ENCODE measurements at regions not wholly inside any gene's neighbourhood (a gene's known extent, or its start where the extent isn't known, plus 50 kb on each side); places are given as distances from the start of the nearest gene placed in this dataset.

DNA sequence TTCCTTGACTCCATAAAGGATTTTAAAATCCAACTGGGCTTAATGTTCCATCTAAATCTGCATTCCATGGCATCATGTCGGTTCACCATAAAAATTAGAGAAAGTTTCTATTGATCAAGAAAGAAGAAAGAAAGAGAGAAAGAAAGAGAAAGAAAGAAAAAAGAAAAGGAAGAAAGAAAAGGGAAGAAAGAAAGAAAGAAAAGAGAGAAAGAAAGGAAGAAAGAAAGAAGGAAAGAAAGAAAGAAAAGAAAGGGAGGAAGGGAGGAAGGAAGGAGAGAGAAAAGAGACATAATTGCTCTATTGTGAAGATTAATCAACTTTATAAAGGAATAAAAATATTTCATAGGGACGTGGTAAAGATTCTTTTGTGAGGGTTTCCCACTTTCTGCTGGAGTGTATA, 329.2 kb downstream of the DLEU7 start (continued):
- TF ChIP-seq, protein P1, sequence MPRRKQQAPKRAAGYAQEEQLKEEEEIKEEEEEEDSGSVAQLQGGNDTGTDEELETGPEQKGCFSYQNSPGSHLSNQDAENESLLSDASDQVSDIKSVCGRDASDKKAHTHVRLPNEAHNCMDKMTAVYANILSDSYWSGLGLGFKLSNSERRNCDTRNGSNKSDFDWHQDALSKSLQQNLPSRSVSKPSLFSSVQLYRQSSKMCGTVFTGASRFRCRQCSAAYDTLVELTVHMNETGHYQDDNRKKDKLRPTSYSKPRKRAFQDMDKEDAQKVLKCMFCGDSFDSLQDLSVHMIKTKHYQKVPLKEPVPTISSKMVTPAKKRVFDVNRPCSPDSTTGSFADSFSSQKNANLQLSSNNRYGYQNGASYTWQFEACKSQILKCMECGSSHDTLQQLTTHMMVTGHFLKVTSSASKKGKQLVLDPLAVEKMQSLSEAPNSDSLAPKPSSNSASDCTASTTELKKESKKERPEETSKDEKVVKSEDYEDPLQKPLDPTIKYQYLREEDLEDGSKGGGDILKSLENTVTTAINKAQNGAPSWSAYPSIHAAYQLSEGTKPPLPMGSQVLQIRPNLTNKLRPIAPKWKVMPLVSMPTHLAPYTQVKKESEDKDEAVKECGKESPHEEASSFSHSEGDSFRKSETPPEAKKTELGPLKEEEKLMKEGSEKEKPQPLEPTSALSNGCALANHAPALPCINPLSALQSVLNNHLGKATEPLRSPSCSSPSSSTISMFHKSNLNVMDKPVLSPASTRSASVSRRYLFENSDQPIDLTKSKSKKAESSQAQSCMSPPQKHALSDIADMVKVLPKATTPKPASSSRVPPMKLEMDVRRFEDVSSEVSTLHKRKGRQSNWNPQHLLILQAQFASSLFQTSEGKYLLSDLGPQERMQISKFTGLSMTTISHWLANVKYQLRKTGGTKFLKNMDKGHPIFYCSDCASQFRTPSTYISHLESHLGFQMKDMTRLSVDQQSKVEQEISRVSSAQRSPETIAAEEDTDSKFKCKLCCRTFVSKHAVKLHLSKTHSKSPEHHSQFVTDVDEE (CRISPR knock-in tag; IDR thresholded peaks at IDR 0.05), result no peak
- no peak for TF ChIP-seq ESRRG (CRISPR knock-in tag; IDR thresholded peaks at IDR 0.05)
- TF ChIP-seq SNAI2 (CRISPR knock-in tag; IDR thresholded peaks at IDR 0.05), result no peak
- TF ChIP-seq ZFP3 (CRISPR knock-in tag; IDR thresholded peaks at IDR 0.05), result no peak
- no peak for TF ChIP-seq ZFP30 (CRISPR knock-in tag; IDR thresholded peaks at IDR 0.05)
- TF ChIP-seq TOX (CRISPR knock-in tag; IDR thresholded peaks at IDR 0.05; ENCODE audit: borderline replicate concordance), result no peak
- TF ChIP-seq, protein P2, sequence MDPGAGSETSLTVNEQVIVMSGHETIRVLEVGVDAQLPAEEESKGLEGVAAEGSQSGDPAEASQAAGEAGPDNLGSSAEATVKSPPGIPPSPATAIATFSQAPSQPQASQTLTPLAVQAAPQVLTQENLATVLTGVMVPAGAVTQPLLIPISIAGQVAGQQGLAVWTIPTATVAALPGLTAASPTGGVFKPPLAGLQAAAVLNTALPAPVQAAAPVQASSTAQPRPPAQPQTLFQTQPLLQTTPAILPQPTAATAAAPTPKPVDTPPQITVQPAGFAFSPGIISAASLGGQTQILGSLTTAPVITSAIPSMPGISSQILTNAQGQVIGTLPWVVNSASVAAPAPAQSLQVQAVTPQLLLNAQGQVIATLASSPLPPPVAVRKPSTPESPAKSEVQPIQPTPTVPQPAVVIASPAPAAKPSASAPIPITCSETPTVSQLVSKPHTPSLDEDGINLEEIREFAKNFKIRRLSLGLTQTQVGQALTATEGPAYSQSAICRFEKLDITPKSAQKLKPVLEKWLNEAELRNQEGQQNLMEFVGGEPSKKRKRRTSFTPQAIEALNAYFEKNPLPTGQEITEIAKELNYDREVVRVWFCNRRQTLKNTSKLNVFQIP (CRISPR knock-in tag; IDR thresholded peaks at IDR 0.05; ENCODE audit: borderline replicate concordance, low read depth), result no peak

DNA sequence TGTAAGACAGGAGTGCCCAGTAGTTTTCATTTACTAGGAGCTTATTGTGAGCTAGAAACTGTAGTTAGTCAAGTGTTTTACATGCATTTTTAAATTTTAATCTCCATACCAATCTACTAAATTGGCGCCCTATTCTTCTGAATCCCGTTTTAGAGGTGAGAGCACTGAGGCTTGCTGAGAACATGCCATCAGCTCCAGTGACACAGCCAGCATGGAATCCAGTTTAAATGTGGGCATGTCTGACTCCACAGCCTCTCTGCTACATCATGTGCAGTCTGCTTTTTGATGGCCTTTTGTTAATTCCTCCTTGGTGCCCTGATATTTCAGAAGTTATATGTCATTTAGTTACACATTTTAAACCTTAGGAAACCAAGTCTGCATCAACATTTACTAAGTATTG, 325.4 kb downstream of the DLEU7 start:
- no peak for ATAC-seq
- no peak for TF ChIP-seq ISL1 (CRISPR knock-in tag; IDR thresholded peaks at IDR 0.05)
- TF ChIP-seq ZC3H10 (CRISPR knock-in tag; IDR thresholded peaks at IDR 0.05), result no peak
- no peak for TF ChIP-seq PPARA (CRISPR knock-in tag; IDR thresholded peaks at IDR 0.05; ENCODE audit: borderline replicate concordance)
- TF ChIP-seq ZNF8 (CRISPR knock-in tag; IDR thresholded peaks at IDR 0.05), result no peak
- no peak for TF ChIP-seq OSR1 (CRISPR knock-in tag; IDR thresholded peaks at IDR 0.05)
- TF ChIP-seq TCF4 (CRISPR knock-in tag; IDR thresholded peaks at IDR 0.05; ENCODE audit: borderline replicate concordance), result no peak
- TF ChIP-seq RARB (CRISPR knock-in tag; IDR thresholded peaks at IDR 0.05), result no peak
- TF ChIP-seq, protein P2 (CRISPR knock-in tag; IDR thresholded peaks at IDR 0.05; ENCODE audit: borderline replicate concordance, low read depth), result no peak
- no peak for TF ChIP-seq ESRRG (CRISPR knock-in tag; IDR thresholded peaks at IDR 0.05)
- no peak for TF ChIP-seq ZNF565 (CRISPR knock-in tag; conservative IDR thresholded peaks at IDR 0.05; ENCODE audit: low read depth)
- no peak for TF ChIP-seq ZFP3 (CRISPR knock-in tag; IDR thresholded peaks at IDR 0.05)
- no peak for TF ChIP-seq ZFP30 (CRISPR knock-in tag; IDR thresholded peaks at IDR 0.05)
- TF ChIP-seq, protein P3, sequence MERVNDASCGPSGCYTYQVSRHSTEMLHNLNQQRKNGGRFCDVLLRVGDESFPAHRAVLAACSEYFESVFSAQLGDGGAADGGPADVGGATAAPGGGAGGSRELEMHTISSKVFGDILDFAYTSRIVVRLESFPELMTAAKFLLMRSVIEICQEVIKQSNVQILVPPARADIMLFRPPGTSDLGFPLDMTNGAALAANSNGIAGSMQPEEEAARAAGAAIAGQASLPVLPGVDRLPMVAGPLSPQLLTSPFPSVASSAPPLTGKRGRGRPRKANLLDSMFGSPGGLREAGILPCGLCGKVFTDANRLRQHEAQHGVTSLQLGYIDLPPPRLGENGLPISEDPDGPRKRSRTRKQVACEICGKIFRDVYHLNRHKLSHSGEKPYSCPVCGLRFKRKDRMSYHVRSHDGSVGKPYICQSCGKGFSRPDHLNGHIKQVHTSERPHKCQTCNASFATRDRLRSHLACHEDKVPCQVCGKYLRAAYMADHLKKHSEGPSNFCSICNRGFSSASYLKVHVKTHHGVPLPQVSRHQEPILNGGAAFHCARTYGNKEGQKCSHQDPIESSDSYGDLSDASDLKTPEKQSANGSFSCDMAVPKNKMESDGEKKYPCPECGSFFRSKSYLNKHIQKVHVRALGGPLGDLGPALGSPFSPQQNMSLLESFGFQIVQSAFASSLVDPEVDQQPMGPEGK (CRISPR knock-in tag; IDR thresholded peaks at IDR 0.05; ENCODE audit: borderline replicate concordance), result no peak
- TF ChIP-seq SNAI2 (CRISPR knock-in tag; IDR thresholded peaks at IDR 0.05), result no peak

DNA sequence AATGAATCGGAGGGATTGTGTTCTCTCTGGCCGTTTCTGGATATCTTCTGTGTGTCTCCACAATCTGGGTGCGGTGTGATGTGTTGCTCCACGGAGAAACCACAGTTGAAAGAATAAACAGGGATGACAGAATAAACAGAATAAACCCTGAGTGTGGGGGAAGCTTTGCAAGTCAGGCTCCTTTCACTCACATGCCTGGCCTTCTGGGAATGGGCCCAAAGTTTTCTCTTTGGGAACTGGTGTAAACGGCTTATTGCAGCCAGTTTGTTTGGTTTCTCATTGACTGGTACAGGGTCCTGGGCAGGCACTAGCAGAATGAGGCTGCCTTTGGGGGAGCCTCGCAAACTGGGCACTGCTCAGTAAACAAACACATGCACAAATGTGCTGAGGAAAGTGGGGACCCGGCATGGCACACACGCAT, 324.7 kb downstream of the DLEU7 start:
- TF ChIP-seq ISL1 (CRISPR knock-in tag; IDR thresholded peaks at IDR 0.05) (no peak), ZNF8 (CRISPR knock-in tag; IDR thresholded peaks at IDR 0.05) (no peak), RARB (CRISPR knock-in tag; IDR thresholded peaks at IDR 0.05) (no peak), ZNF70 (CRISPR knock-in tag; IDR thresholded peaks at IDR 0.05) (no peak), PPARA (CRISPR knock-in tag; IDR thresholded peaks at IDR 0.05; ENCODE audit: borderline replicate concordance) (no peak)
- TF ChIP-seq, protein P2 (CRISPR knock-in tag; IDR thresholded peaks at IDR 0.05; ENCODE audit: borderline replicate concordance, low read depth), result no peak
- TF ChIP-seq, protein P4, sequence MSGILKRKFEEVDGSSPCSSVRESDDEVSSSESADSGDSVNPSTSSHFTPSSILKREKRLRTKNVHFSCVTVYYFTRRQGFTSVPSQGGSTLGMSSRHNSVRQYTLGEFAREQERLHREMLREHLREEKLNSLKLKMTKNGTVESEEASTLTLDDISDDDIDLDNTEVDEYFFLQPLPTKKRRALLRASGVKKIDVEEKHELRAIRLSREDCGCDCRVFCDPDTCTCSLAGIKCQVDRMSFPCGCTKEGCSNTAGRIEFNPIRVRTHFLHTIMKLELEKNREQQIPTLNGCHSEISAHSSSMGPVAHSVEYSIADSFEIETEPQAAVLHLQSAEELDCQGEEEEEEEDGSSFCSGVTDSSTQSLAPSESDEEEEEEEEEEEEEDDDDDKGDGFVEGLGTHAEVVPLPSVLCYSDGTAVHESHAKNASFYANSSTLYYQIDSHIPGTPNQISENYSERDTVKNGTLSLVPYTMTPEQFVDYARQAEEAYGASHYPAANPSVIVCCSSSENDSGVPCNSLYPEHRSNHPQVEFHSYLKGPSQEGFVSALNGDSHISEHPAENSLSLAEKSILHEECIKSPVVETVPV (CRISPR knock-in tag; IDR thresholded peaks at IDR 0.05), result no peak
- ATAC-seq, result no peak

Measured in SK-N-SH treated with all-trans-retinoic acid at 6 μM for 48 hours (cell line).